HG03439 (cell line): ENCODE measurements at regions not wholly inside any gene's neighbourhood (a gene's known extent, or its start where the extent isn't known, plus 50 kb on each side); places are given as distances from the start of the nearest gene placed in this dataset.
"Not testable (repeated sequence)": the region's sequence is repeated elsewhere in the genome, so short reads cannot be mapped to it uniquely, and the experiment has no call there.

Source experiments
- ATAC-seq: cut with Tn5 transposase; IDR thresholded peaks from one replicate; pipeline ENCODE4 v1.9.1; 2021; ENCODE audit warnings: mild to moderate bottlenecking, moderate library complexity; ENCODE audit not compliant: unreplicated experiment

DNA sequence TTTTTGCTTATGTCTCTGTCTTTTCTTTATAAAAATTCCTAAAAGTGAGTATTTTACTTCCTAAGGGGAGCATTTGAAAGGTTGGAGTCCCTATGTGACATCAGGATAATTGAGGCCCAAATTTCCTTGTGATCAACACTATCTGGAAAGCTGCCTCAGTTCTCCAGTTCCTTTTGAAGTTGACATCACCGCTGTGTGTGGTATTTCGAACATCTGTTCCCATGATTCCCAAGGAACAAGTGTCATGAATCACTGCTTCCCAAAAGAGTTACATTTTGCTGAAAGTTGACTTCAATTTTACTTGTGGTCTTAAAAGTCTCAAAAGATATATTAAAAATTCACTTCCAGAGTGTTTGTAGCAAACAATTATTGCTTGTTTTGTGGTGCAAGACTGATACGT is 452.1 kb upstream of the RGMB start:
- ATAC-seq = no peak

DNA sequence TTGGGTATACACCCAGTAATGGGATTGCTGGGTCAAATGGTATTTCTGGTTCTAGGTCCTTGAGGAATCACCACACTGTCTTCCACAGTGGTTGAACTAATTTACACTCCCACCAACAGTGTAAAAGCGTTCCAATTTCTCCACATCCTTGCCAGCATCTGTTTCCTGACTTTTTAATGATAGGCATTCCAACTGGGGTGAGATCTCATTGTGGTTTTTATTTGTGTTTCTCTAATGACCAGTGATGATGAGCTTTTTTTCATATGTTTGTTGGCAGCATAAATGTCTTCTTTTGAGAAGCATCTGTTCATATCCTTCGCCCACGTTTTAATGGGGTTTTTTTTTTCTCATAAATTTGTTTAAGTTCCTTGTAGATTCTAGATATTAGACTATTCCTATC is 448.3 kb upstream of the RGMB start:
- not testable (repeated sequence) for ATAC-seq

DNA sequence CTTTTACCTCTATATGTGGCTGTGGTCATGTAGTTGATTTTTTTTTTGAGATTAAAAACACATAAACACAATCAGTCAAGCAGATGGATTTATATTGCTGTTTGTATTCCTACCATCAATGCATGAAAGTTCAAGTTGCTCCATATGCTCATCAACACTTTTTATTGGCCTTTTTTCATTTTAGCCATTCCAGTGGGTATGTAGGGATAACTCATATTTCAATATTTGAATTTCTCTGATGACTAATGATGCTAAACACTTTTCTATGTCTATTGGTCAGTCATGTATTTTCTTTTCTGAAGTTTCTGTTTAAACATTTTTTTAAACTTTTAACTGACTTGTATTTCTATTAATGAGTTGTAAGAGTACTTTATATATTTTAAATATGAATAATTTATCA is 445.4 kb upstream of the RGMB start:
- ATAC-seq = no peak

DNA sequence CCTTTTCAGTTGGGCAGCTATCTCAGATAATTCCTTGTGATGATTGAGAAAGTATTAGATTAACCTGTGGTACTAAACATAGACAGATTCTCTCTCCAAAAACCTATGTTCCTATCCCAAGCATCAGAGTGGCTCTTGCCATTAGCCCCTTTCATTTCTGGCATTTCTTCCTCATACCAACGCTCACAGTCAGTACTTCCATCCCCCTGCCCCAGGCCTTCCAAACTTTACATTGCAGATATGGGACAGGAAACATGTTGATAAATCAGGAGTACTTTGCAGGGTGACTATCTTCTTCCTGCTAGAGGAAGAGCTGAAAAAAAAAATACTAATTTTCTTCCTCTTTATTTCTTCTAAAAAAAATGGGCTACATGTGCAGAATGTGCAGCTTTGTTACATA is 442.6 kb upstream of the RGMB start:
- ATAC-seq = no peak

DNA sequence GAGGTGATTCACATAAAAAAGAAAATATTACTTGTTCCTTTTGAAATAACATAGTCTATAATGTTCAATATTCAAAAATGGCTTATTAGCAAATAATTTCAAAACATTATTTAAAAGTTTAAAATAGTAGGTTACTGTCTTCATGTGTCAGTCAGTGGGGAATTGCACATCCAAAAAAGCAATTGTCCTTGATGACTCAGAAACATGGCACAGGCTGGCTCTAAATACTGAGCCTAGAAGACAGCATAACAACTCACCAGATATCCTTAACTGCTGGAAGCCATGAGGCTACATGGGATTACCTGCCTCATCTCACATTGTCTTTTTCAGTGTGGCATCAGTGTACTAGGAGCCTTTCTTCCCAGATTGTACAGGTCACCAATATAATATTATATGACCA is 439.5 kb upstream of the RGMB start:
- no peak for ATAC-seq

DNA sequence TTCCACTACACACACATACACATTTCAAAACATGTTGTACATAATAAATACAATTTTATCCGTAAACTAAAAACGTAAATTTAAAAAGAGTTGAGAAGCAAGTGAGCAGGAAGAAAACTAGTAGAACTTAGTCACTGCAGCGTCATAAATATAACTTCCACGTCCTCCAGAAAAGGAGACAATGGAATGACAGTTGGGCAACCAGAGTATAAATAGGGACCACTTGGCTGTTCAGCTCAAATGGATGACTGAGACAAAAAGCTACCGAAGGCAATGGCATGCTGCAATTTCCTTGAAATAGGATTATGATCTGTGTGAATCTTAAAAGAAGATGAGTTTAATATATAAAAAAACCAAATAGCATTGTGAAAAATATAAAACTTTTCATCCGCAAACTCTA is 438.5 kb upstream of the RGMB start:
- no peak for ATAC-seq

DNA sequence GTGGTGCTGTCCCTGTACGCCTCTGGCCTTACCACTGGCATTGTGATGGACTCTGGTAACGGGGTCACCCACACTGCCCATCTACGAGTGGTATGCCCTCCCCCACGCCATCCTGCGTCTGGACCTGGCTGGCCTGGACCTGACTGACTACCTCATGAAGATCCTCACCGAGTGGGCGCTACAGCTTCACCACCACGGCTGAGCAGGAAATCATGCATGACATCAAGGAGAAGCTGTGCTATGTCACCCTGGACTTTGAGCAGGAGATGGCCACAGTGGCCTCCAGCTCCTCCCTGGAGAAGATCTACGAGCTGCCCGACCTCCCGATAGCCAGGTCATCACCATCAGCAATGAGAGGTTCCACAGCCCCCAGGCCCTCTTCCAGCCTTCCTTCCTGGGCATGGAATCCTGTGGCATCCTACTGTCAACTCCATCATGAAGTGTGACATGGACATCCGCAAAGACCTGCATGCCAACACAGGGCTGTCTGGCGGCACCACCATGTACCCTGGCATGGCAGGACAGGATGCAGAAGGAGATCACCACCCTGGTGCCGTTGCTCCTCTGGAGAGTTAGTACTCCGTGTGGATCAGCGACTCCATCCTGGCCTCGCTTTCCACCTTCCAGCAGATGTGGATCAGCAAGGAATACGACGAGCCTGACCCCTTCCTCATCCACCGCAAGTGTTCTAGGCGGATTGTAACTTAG is 434.2 kb upstream of the RGMB start:
- no peak for ATAC-seq

DNA sequence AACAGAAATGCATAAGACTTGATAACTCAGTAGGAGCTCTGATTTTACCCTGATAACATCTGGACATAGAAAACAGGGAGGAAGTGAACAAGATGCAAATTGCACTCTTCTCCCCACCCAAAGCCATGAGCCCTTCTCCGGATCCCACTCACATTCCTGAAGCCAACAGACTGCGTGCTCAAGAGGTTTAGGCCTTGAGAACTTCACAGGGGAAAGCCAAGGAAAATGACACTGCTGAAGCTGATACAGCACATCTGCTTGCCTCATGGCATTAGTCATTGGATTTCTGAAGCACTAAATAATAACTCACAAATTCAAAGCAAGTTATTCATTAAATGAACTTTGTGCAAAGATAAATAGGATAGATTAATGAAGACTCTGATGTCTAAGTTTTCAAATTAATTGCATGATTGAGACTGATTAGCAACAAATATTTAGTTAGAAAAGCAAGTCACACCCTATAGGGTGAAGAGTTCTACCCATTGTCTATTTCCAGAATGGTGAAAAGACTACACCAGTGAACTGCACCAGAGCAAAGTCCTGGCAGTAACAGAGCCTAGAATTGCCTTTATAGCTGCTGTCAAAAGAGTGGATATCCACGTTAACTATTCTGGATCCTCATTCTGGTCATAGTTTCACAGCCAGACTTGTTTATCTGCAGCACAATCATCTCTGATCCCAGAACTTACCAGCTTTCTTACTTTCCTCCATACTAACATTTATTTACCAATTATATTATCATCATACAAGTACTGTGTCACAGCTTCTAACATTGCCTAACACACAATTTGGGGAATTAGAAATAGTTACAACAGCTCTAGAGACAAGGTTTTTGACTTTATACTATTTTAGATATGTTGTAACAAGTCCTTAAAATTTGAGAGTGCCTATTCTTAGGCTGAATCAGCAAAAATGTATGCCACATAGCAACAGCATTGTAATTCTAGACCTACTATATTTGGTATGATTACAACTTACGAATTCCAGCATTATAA is 432.1 kb upstream of the RGMB start:
- no peak for ATAC-seq

DNA sequence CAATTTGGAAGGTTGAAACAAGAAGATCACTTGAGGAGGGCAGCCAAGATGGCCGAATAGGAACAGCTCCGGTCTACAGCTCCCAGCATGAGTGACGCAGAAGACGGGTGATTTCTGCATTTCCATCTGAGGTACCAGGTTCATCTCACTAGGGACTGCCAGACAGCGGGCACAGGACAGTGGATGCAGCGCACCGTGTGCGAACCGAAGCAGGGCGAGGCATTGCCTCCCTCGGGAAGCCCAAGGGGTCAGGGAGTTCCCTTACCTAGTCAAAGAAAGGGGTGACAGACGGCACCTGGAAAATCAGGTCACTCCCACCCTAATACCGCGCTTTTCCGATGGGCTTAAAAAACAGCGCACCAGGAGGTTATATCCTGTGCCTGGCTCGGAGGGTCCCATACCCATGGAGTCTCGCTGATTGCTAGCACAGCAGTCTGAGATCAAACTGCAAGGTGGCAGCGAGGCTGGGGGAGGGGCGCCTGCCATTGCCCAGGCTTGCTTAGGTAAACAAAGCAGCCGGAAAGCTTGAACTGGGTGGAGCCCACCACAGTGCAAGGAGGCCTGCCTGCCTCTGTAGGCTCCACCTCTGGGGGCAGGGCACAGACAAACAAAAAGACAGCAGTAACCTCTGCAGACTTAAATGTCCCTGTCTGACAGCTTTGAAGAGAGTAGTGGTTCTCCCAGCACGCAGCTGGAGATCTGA is 430.4 kb upstream of the RGMB start:
- not testable (repeated sequence) for ATAC-seq

DNA sequence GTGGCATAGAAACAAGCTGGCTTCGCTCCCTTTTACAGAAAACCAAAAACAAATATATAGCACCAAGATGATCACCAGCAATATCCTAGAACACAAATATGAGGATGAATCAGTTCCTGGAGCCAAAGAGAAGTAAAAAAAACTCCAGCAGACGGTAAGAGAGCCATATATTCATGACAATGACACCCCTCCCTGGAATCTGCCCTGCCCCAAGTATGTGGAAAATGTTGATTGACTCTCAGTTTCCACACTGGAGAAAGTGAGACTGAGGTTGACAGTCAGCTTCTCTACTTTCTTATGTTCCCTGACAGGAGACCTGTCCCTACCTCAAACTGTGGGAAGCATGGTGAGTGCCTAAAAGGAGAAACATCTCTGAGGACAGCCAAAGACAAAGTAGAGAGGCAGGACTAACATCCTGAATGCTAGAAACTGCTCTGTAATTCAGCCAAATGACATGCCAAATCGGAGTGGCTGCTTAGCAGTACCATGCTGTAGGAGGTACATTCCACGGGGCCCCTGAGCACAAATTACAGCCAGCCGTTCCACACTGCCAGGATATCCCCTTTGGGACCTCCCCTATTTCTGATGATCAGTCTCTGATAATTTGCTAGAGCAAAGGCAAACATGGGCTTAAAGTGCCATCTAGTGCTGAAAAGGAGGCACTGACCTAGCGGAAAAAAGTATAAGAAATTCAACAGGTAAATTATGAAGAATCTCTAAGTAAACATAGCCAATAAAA is 424.0 kb upstream of the RGMB start:
- ATAC-seq = no peak

DNA sequence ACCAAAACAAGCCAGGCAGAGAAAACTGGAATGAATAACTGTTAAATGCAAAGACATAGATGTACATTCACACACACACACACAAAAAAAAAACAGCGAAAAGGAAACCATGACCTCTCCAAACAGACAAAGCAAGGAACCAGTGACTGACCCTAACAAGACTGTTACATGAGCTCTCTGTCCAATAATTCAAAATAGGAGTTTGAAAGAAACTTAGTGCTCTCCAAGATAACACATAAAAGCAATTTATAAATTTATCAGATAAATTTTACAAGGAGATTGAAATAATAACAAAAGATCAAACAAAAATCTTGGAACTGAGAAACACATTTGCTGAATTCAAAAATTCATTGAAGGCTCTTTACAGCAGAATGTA is 423.5 kb upstream of the RGMB start:
- no peak for ATAC-seq

DNA sequence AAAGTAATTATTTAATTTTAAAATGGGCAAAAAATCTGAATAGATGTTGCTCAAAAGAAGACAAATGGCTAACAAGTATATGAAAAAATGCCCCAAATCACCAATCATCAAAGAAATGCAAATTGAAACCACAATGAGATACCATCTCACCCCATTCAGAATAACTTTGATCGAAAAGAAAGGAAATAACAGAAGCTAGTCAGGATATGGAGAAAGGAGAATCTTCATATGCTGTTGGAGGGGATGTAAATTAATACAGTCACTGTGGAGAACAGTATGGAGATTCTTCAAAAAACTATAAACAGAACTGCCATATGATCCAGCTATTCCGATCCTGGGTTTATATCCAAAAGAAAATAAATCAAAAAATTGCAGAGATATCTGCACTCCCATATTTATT is 418.5 kb upstream of the RGMB start:
- no peak for ATAC-seq

DNA sequence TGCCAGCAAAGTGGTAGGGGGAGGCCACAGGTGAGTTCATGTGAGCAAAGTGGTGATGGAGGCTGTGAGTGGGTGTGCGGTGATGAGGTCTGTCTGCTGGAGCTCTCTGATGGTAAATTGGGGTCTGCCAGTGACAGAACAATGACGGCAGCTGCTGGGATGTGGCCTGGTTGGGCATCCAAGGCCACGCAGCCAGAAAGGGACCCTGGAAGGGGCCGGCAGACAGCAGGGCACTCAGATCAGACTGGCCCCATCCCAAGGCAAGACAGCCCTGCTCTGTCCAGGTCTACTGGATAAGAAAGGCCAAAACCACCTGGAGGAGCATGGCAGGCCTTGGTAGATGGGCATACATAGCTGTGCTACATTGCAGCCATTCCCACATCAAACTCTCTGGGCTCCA is 412.9 kb upstream of the RGMB start:
- no peak for ATAC-seq

DNA sequence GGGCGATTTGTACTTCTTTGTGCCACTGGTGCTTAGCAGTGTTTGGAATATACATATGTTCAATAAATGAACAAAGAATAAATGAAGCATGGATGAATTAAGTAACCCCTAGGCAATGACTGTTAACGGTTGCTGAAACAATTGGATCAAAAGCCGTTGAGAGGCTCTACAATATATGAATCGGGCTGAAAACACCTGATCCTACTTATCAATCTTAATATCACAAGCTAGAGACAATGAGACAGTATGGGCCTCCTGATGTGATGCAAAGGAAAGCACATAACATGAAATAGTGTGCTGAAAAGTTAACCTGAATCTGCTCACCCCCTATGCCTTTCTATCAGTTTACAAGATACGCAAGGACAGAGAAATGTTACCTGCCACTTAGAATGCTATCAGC is 410.3 kb upstream of the RGMB start:
- no peak for ATAC-seq

DNA sequence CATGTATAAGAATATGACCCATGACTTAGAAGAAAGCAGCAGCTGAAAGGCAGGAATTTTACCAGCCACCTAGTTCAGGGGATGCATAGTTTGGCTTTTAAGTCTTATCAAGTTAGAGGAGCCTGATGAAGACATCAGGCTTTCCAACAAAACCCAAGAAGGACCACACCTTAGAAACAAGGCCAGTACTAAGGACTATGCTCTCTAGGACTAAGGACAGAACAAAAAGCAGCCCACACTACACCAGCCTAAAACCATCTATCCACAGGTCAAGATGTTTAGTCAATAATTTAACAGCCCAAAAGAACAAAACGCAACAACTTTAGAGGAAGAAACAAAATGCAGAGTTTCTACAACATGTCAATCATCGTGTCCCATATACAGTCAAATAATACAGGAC is 408.9 kb upstream of the RGMB start:
- no peak for ATAC-seq

DNA sequence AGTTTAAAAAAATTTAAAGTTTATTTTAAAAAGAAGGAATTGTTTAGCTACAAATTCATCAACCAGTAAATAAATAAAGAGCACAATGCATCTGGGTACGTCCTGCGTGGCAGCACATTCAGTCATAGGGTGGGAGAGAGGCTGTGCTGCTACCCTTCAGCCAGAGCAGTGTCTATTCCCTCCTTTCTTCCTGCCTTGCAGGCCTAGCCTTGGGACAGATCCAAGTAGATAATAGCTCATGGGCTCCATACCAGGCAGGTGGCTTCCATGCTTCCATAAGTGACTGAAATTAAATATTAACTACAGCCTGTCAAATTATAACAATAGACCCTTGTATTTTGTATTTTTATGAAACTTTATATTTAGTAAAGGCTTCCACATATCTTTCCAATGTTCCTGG is 408.3 kb upstream of the RGMB start:
- no peak for ATAC-seq

DNA sequence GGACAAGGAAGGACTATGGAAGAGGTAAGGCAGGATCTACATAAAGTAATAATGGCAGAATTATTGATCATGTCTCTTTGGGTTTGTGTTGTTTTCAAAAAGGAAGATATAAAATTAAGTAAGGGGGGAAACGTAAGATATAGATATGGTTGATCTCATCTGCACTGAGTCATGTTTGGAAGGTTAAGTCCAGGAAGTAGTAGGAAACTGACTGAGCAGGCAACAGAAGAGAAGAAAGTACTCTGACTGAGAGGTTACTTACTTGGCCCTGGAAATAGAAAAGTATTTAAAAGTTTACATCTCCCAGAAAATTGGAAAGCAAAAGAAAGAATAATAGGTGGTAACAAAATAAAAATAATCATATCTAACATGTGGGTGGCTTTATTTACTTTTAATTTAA is 405.3 kb upstream of the RGMB start:
- ATAC-seq = no peak

DNA sequence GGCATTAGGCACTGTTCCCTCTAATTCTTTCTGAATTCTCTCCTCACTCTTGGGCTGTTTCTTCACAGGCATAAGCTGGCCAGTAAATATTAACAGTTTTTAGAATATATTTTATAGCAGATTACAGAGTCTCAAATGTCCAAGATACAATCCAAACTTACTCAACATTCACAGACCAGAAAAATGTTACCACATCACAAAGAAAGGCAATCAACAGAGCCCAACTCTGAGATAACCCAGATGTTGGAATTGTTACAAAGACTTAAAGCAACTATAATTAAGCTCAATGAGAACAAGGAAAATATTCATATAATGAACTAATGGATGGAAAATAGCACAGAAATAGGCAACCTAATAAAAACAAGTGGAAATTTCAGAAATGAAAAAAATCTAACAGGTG is 401.1 kb upstream of the RGMB start:
- no peak for ATAC-seq

DNA sequence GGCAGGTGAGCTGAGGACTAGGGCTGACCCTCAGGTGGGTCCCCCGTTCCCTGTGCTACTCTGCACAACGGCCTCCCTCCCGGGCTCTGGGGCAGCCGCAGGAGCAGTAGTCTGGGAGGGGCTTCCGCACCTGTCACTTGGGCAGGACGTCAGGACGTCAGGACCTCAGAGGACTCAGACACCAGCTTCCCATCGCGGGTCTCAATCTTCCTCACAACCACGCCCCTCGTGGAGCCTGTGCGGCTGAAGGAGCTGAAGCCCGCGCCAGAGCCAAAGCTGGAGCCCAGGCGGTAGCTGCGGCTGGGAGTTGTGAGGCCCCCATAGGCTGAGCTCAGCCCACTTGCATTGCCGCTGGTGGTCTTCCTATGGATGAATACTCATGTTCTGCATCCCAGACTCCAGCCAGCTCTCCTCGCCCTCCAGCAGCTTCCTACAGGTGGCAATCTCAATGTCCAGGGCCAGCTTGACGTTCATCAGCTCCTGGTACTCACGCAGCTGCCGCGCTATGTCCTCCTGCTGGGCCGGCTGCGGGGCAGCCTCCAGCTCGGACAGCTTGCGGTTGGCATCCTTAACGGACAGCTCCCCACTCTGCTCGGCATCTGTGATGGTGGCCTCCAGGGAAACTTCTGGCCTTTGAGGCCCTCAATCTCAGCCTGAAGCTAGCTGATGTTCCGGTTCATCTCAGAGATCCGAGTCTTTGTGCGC is 381.4 kb upstream of the RGMB start:
- ATAC-seq = no peak

DNA sequence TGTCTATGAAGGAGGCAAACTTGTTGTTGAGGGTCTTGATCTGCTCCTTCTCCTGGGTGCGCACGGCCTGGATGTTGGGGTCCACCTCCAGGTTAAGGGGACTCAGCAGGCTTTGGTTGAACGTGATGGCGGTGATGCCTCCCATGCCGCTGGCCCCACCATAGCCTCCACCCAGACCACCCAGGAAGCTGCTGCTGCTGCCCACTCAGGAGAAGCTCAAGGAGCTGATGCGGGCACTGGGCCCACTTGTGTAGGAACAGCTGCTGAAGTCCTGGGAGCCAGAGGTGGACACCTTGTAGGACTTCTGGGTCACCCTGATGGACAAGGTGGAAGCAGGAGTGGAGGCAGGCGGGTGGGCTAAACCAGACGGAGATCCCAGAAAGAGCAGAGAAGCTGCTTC is 380.3 kb upstream of the RGMB start:
- ATAC-seq = not testable (repeated sequence)
